ENCODE measurements at regions not wholly inside any gene's neighbourhood (a gene's known extent, or its start where the extent isn't known, plus 50 kb on each side); places are given as distances from the start of the nearest gene placed in this dataset.

DNA sequence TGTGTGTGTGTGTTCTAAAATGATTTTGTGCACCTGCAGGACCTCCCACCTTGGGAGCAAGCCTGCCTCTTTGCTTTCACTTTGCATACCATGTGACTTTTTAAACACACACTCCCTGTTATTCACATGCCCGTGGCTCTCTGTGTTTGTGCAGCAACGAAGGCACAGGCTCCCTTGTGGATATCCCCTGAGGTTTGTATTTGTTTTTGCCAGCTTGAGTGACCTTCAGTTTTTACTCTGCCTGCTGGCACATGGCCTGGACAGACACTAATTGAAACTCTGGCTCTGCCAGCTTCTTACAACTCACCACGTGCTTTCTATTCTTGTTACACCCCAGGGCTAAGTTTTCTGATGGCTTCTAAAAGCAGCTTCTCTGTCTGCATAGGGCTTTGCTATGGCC is 885.8 kb downstream of the SH3BGRL start:
- DNase-seq, result peak; percentile 87

GRCh38 chrX:82092307-82092706 is 890.4 kb downstream of the SH3BGRL start:
- no peak for DNase-seq

- no peak for DNase-seq
Observed at GRCh38 chrX:82125103-82125502, 923.2 kb downstream of the SH3BGRL start.

DNA sequence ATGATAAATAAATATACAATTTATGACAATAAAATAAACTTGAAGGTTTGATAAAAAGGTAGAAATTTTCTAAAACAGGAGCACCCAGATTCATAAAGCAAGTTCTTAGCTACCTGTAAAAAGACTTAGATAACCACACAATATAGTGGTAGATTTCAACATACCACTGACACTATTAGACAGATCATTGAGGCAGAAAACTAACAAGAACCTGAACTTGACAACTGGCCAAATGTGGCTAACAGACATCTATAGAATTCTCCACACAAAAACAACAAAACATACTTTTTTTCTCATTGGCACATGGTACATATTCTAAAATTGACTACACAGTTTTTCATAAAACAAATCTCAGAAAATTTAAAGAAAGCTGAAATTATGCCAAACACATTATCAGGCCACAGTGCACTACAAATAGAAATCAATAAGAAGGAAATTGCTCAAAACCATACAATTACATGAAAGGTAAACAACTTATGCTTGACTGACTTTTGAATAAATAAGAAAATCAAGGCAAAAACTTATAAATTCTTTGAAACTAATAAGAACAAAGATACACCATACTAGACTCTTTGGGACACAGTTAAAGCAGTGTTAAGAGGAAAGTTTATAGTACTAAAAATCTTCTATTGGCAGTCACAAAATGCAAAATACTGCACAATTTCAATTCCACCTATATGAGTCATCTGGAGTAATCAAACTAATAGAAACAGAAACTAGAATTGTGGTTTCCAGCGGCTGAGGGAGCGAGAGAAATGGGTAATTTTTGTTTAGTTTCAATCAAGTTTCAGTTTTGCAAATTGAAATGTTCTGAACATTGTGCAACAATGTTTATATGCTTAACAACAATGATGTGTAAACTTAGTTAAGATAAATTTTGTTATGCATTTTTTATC is 925.6 kb downstream of the SH3BGRL start:
- no peak for DNase-seq

GRCh38 chrX:82134378-82134777 is 932.5 kb downstream of the SH3BGRL start:
- DNase-seq, result no peak

DNA sequence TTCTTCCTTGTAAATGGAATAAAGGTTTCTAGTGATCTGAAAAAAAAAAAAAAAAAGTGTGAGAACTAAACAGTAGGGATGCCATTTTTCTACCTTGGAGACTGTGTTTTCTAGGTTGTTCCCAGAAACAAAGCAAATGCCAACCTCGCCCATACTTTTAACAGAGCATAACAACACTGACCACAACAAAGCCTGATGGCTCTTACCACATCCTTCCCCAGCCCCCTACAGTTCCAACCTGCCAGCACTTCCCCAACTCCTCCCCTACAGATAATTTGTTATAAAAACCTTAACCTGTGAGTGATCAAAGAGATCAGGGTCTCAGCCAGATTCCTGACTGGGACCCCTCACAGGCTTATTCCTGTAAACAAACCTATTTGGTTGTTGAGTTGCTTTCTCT is 940.0 kb downstream of the SH3BGRL start:
- no peak for DNase-seq

DNA sequence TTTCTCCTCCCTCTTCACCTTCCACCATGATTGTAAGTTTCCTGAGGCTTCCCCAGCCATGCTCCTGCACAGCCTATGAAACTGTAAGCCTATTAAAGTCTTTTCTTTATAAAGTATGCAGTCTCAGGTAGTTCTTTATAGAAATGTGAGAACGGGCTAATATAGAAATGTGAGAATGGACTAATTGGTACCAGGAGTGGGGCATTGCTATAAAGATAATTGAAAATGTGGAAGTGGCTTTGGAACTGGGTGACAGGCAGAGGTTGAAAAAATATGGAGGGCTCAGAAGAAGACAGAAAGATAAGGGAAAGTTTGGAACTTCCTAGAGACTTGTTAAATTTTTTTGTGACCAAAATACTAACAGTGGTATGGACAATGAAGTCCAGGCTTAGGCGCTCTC is 959.3 kb downstream of the SH3BGRL start:
- DNase-seq, result no peak

DNA sequence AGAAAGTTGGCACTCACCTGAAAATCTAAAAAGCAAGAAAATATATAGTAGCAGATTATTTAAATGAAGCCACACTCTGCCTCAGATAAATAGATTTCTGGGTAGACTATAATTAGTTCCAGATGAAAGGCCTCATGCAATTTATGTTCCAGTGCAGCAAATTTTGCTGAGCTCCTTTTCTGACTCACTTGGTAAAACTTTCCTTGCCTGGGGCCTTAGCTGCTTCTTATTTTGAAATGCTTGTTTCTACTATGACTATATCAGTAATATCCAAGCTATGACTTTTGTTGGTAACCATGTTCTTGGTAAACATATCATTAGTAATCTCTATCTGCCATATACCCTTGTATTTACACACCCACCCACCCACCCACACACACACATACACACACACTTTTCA is 961.8 kb downstream of the SH3BGRL start:
- DNase-seq, result no peak

DNA sequence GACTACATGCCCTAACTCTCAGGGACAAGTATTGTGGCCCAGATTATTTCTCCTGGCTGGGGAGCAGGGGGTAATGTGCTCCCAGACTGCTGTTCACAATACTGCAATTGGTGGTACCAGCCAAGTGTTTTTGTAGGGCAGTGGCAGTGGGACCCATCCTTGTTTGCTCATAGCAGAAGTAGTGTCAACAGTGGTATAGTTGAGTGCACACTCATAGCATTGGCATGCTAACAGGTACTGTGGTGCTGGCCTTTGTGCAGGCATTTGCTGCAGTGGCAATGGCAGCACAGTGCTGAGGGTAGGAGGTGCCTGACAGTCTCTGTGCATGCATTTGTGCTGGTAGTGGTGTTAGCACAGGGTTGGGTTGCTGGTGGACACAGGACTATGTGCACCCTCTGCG is 995.0 kb downstream of the SH3BGRL start:
- no peak for DNase-seq

- DNase-seq, result peak; percentile 74
Observed at GRCh38 chrX:82208975-82209374, 1007.1 kb downstream of the SH3BGRL start.

DNA sequence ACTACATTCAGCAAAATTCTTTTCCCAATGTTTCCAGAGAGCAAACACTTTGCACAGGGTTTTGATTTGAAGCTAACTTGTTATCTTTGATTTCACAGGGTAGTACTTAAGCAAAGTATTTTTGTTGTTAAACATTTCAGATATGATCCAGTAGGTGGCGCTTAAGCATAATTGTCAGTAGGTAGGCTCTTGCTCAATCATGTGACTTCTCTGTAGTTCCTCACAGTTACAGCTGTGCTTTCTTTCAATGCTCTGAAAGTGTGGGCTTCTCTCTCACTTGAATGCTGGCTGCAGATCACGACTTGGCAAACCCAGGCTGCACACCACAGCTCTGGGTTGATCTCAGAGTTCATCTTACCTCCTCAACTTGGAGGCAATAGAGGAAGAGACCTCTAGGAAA is 1016.5 kb downstream of the SH3BGRL start:
- DNase-seq, result peak; percentile 38

- peak; percentile 4 for DNase-seq
Observed at GRCh38 chrX:82219129-82219528, 1017.2 kb downstream of the SH3BGRL start.

DNA sequence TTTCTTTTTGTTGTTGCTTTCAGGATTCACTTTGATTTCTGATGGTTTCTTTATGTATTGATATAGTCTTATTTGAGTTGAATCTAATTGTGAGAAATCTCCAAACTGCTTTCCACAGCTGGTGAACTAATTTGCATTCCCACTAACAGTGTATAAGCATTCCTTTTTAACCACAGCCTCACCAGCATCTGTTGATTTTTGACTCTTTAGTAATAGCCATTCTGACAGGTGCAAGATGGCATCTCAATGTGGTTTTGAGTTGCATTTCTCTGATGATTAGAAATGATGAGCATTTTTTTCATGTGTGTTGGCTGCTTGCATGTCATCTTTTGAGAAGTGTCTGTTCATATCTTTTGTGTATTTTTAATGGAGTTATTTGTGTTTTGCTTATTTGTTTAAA is 1023.1 kb downstream of the SH3BGRL start:
- no peak for DNase-seq

- peak; percentile 8 for DNase-seq
Observed at GRCh38 chrX:82230013-82230412, 1028.1 kb downstream of the SH3BGRL start.

GRCh38 chrX:82232679-82233078 is 1030.8 kb downstream of the SH3BGRL start:
- no peak for DNase-seq

DNA sequence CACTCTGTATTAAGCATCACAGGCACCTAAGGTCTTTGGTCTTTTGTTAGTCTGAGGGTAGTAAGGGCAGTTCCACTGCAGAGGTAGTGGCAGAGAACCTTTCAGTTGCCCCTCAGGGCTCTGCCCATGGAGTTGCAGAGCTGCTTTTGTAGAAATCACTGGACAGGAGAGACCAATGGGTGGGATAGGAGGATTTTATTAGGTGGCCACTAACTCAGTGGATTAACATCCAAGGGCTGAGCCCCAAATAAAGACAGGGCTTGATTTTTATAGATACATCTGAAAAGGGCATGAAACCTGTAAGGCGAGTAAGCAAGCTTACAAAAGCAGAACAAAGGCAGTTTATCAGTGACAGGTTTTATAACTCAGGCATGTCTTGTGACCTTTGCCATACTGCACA is 1035.4 kb downstream of the SH3BGRL start:
- peak; percentile 3 for DNase-seq

All from NCI-H69 (cell line).